NOMO-1 treated with DMSO at 0.1 percent for 48 hours (cell line): ENCODE measurements at regions not wholly inside any gene's neighbourhood (a gene's known extent, or its start where the extent isn't known, plus 50 kb on each side); places are given as distances from the start of the nearest gene placed in this dataset.
A peak's percentile ranks its signal among the peaks of the same experiment; 100 is the strongest.
"Not testable (repeated sequence)": the region's sequence is repeated elsewhere in the genome, so short reads cannot be mapped to it uniquely, and the experiment has no call there.

ENCODE experiments used
- DNase-seq: peaks from one replicate; lab custom pipeline; 2025; ENCODE audit not compliant: unreplicated experiment; lab: John Stamatoyannopoulos, UW

GRCh38 chrX:46235778-46236177, 309.4 kb downstream of the ZNF674 start:
- DNase-seq: no peak

GRCh38 chrX:46234775-46235174, 310.4 kb downstream of the ZNF674 start:
- DNase-seq: no peak

GRCh38 chrX:46228389-46228788, 316.8 kb downstream of the ZNF674 start:
- DNase-seq: no peak

GRCh38 chrX:46226422-46226821, 318.8 kb downstream of the ZNF674 start:
- no peak for DNase-seq

GRCh38 chrX:46223499-46223898, 321.7 kb downstream of the ZNF674 start:
- not testable (repeated sequence) for DNase-seq

GRCh38 chrX:46220822-46221221, 324.4 kb downstream of the ZNF674 start:
- DNase-seq: no peak

GRCh38 chrX:46218373-46218772, 326.8 kb downstream of the ZNF674 start:
- DNase-seq: no peak

- no peak for DNase-seq
Observed at GRCh38 chrX:46216406-46216805, 328.8 kb downstream of the ZNF674 start.

- DNase-seq: no peak
Observed at GRCh38 chrX:46211079-46211478, 334.1 kb downstream of the ZNF674 start.

- no peak for DNase-seq
Observed at GRCh38 chrX:46209768-46210167, 335.5 kb downstream of the ZNF674 start.

- no peak for DNase-seq
Observed at GRCh38 chrX:46209037-46209436, 336.2 kb downstream of the ZNF674 start.

- no peak for DNase-seq
Observed at GRCh38 chrX:46208225-46208854, 336.9 kb downstream of the ZNF674 start.

GRCh38 chrX:46204721-46205422, 340.3 kb downstream of the ZNF674 start:
- DNase-seq: no peak

- DNase-seq: no peak
Observed at GRCh38 chrX:46202733-46203514, 342.3 kb downstream of the ZNF674 start.

- no peak for DNase-seq
Observed at GRCh38 chrX:46200413-46200812, 344.8 kb downstream of the ZNF674 start.

- DNase-seq: no peak
Observed at GRCh38 chrX:46198858-46199257, 346.4 kb downstream of the ZNF674 start.

GRCh38 chrX:46186811-46187106, 358.5 kb downstream of the ZNF674 start:
- DNase-seq: not testable (repeated sequence)

GRCh38 chrX:46185923-46186810, 359.1 kb downstream of the ZNF674 start:
- DNase-seq: no peak

GRCh38 chrX:46184749-46185148, 360.5 kb downstream of the ZNF674 start:
- no peak for DNase-seq

- DNase-seq: peak; percentile 56
Observed at GRCh38 chrX:46180258-46180687, 364.9 kb downstream of the ZNF674 start.

- DNase-seq: no peak
Observed at GRCh38 chrX:46179748-46180147, 365.5 kb downstream of the ZNF674 start.
